ENCODE measurements at regions not wholly inside any gene's neighbourhood (a gene's known extent, or its start where the extent isn't known, plus 50 kb on each side); places are given as distances from the start of the nearest gene placed in this dataset.

GRCh38 chr3:7917443-7918151, 584.0 kb upstream of the LMCD1 start:
- Histone ChIP-seq H3K4me2 (ENCODE audit: low read length) (no peak overlapping the region), H3K9me2 (ENCODE audit: insufficient read depth, low read length) (no peaks in the 10 kb centered on the region), H3K4me3 (ENCODE audit: low read length) (no peak overlapping the region), H3K27me3 (ENCODE audit: insufficient read depth, low read depth, low read length) (no peaks in the 10 kb centered on the region), H4K20me1 (ENCODE audit: insufficient read depth) (no peaks in the 10 kb centered on the region), H3K36me3 (ENCODE audit: insufficient read depth, low read length) (no peaks in the 10 kb centered on the region), H3K9ac (ENCODE audit: low read length) (no peak overlapping the region), H3K27ac (ENCODE audit: low read length) (no peak overlapping the region), H3K9me3 (ENCODE audit: low read length) (no peaks in the 10 kb centered on the region), H3F3A (ENCODE audit: insufficient read depth, low read length, poor library complexity, severe bottlenecking) (no peaks in the 10 kb centered on the region), H3K79me2 (replicated peaks; ENCODE audit: insufficient read depth, low read length) (no peaks in the 10 kb centered on the region), H2AFZ (ENCODE audit: low read depth, low read length) (no peak overlapping the region)
- no peak for TF ChIP-seq MXI1 (conservative IDR thresholded peaks at IDR 0.05; ENCODE audit: poor library complexity, severe bottlenecking)
- no peak for TF ChIP-seq REST (IDR thresholded peaks at IDR 0.05; ENCODE audit: borderline replicate concordance)
- TF ChIP-seq POLR2AphosphoS5 (IDR thresholded peaks at IDR 0.05) = no peak
- no peak for TF ChIP-seq TAF1 (IDR thresholded peaks at IDR 0.05; ENCODE audit: low read depth)
- TF ChIP-seq RAD21 (conservative IDR thresholded peaks at IDR 0.05) = no peak
- no peak for TF ChIP-seq EP300 (conservative IDR thresholded peaks at IDR 0.05; ENCODE audit: poor library complexity, severe bottlenecking)
- no peak for TF ChIP-seq SMC3 (conservative IDR thresholded peaks at IDR 0.05; ENCODE audit: poor library complexity)
- TF ChIP-seq CTCF (IDR thresholded peaks at IDR 0.05; ENCODE audit: poor library complexity, severe bottlenecking) = no peak
- no peak for TF ChIP-seq EZH2 (IDR thresholded peaks at IDR 0.05; ENCODE audit: borderline replicate concordance, insufficient read depth, low read length, poor library complexity, severe bottlenecking)

GRCh38 chr3:7920211-7920610, 581.4 kb upstream of the LMCD1 start:
- Histone ChIP-seq H3K36me3 (ENCODE audit: insufficient read depth, low read length) (no peaks in the 10 kb centered on the region), H3K27me3 (ENCODE audit: insufficient read depth, low read depth, low read length) (no peaks in the 10 kb centered on the region), H3K27ac (ENCODE audit: low read length) (no peak overlapping the region), H3F3A (ENCODE audit: insufficient read depth, low read length, poor library complexity, severe bottlenecking) (no peaks in the 10 kb centered on the region), H3K4me2 (ENCODE audit: low read length) (no peak overlapping the region), H3K9ac (ENCODE audit: low read length) (no peak overlapping the region), H3K9me2 (ENCODE audit: insufficient read depth, low read length) (no peaks in the 10 kb centered on the region), H4K20me1 (ENCODE audit: insufficient read depth) (no peaks in the 10 kb centered on the region), H3K4me3 (ENCODE audit: low read length) (no peak overlapping the region), H2AFZ (ENCODE audit: low read depth, low read length) (no peak overlapping the region), H3K9me3 (ENCODE audit: low read length) (no peaks in the 10 kb centered on the region), H3K79me2 (replicated peaks; ENCODE audit: insufficient read depth, low read length) (no peaks in the 10 kb centered on the region)
- TF ChIP-seq POLR2AphosphoS5 (IDR thresholded peaks at IDR 0.05) = no peak
- TF ChIP-seq TAF1 (IDR thresholded peaks at IDR 0.05; ENCODE audit: low read depth) = no peak
- TF ChIP-seq EP300 (conservative IDR thresholded peaks at IDR 0.05; ENCODE audit: poor library complexity, severe bottlenecking) = no peak
- TF ChIP-seq REST (IDR thresholded peaks at IDR 0.05; ENCODE audit: borderline replicate concordance) = no peak
- no peak for TF ChIP-seq RAD21 (conservative IDR thresholded peaks at IDR 0.05)
- no peak for TF ChIP-seq MXI1 (conservative IDR thresholded peaks at IDR 0.05; ENCODE audit: poor library complexity, severe bottlenecking)
- no peak for TF ChIP-seq SMC3 (conservative IDR thresholded peaks at IDR 0.05; ENCODE audit: poor library complexity)
